ENCODE measurements at regions not wholly inside any gene's neighbourhood (a gene's known extent, or its start where the extent isn't known, plus 50 kb on each side); places are given as distances from the start of the nearest gene placed in this dataset.

- TF ChIP-seq CTCF (IDR thresholded peaks at IDR 0.05) (no peak), POLR2AphosphoS5 (IDR thresholded peaks at IDR 0.05) (no peak), POLR2A (IDR thresholded peaks at IDR 0.05) (no peak)
Measured at GRCh38 chr14:96980835-96981234, 183.7 kb downstream of the VRK1 start.

Measured in suprapubic skin (tissue), 4 donors.